A549 (cell line): ENCODE measurements at regions not wholly inside any gene's neighbourhood (a gene's known extent, or its start where the extent isn't known, plus 50 kb on each side); places are given as distances from the start of the nearest gene placed in this dataset.

ENCODE experiments used
- ATAC-seq, 2 experiments: fragments of 200-7000 bp in 1 of 2; fragments of >200 bp in 1 of 2; cut with Nextera tagmentation in 1 of 2; cut with Tn5 transposase in 1 of 2; 3 replicates each; pipeline versions ENCODE4 v1.8.0 to v1.9.1; 2018 to 2020; ENCODE audit warnings: mild to moderate bottlenecking in 1 of 2, moderate library complexity in 1 of 2
- CTCF ChIA-PET: fragments of 300-600 bp; sonication (Branson Sonifier 250); formaldehyde crosslinking; extraction: SDS; loops from one replicate; lab custom pipeline; 2021; ENCODE audit warnings: antibody characterized with exemption, inconsistent platforms; lab: Yijun Ruan, JAX
- POLR2A ChIA-PET: fragments of 350-600 bp; formaldehyde crosslinking; extraction: SDS; loops from one replicate; lab custom pipeline; 2021; ENCODE audit warnings: antibody characterized with exemption, inconsistent platforms; lab: Yijun Ruan, JAX
- DNase-seq, 2 experiments: peaks; one replicate each; pipeline versions ENCODE4 v3.0.0 to v3.0.0-alpha.2; 2011 to 2016; ENCODE audit warnings: low read depth in 1 of 2, low spot score in 1 of 2
- FAIRE-seq: peaks from 2 replicates; lab custom pipeline; 2011; peaks lifted over from hg19 to GRCh38; lab: Jason Lieb, UNC
- H3K27ac ChIP-seq, 2 experiments: fragments of >200 bp; sonication (Bioruptor Twin); formaldehyde crosslinking; 3 replicates each; pipeline ENCODE4 v1.5.1; 2016 to 2017
- H3K4me1 ChIP-seq: fragments of >200 bp; sonication (Bioruptor Twin); formaldehyde crosslinking; 3 replicates; pipeline ENCODE4 v1.6.1; 2016
- H3K4me2 ChIP-seq: fragments of >200 bp; sonication (Bioruptor Twin); formaldehyde crosslinking; 3 replicates; pipeline ENCODE4 v1.6.1; 2016
- H3K4me3 ChIP-seq: fragments of >200 bp; sonication (Bioruptor Twin); formaldehyde crosslinking; 3 replicates; pipeline ENCODE4 v1.5.1; 2016
- H3K9me3 ChIP-seq: fragments of >200 bp; sonication (Bioruptor Twin); formaldehyde crosslinking; 3 replicates; pipeline ENCODE4 v1.6.1; 2016
- CBX2 ChIP-seq: fragments of 200-600 bp; sonication (generic); IDR thresholded peaks from 2 replicates; pipeline ENCODE4 v1.6.1; 2016; ENCODE audit warnings: low read depth, mild to moderate bottlenecking, borderline replicate concordance
- HDAC2 ChIP-seq: fragments of 200-600 bp; sonication (generic); IDR thresholded peaks from 2 replicates; pipeline ENCODE4 v1.6.1; 2016
- HOXA7 ChIP-seq: fragments of 250-450 bp; sonication (Bioruptor Pico); IDR thresholded peaks from 2 replicates; pipeline ENCODE4 v1.5.0; 2020; ENCODE audit warnings: mild to moderate bottlenecking, moderate library complexity
- JUNB ChIP-seq: fragments of >200 bp; sonication (Bioruptor Twin); formaldehyde crosslinking; IDR thresholded peaks from 2 replicates; pipeline ENCODE4 v1.6.1; 2016
- KDM5A ChIP-seq: fragments of 200-600 bp; sonication (generic); IDR thresholded peaks from 2 replicates; pipeline ENCODE4 v1.6.1; 2016; ENCODE audit warnings: antibody characterized with exemption, mild to moderate bottlenecking
- MAZ ChIP-seq: fragments of 150-350 bp; IDR thresholded peaks from 2 replicates; pipeline ENCODE4 v1.6.1; 2014; ENCODE audit warnings: antibody characterized with exemption, low read depth, low read length, borderline replicate concordance
- NFE2L2 ChIP-seq: fragments of 150-350 bp; conservative IDR thresholded peaks from 2 replicates; pipeline ENCODE4 v1.6.1; 2014; ENCODE audit warnings: low read length
- POLR2A ChIP-seq: IDR thresholded peaks from 2 replicates; pipeline ENCODE4 v1.6.1; 2012; ENCODE audit warnings: mild to moderate bottlenecking, low read length
- RAD21 ChIP-seq, 2 experiments: fragments of >200 bp in 1 of 2; sonication (Bioruptor Twin) in 1 of 2; formaldehyde crosslinking in 1 of 2; IDR thresholded peaks in 1 of 2; conservative IDR thresholded peaks in 1 of 2; 2 replicates in 1 of 2; 3 replicates in 1 of 2; pipeline ENCODE4 v1.6.1; 2012 to 2018; ENCODE audit warnings: inconsistent platforms in 1 of 2
- RCOR1 ChIP-seq: fragments of 150-350 bp; IDR thresholded peaks from 2 replicates; pipeline ENCODE4 v1.6.1; 2014; ENCODE audit warnings: antibody characterized with exemption, low read length, low read depth
- TFCP2L1 ChIP-seq: fragments of 250-450 bp; sonication (Bioruptor Pico); IDR thresholded peaks from 2 replicates; pipeline ENCODE4 v1.5.0; 2021; ENCODE audit warnings: mild to moderate bottlenecking
- ZC3H11A ChIP-seq: fragments of 450-650 bp; IDR thresholded peaks from 2 replicates; pipeline ENCODE4 v1.6.1; 2014; ENCODE audit warnings: antibody characterized with exemption, mild to moderate bottlenecking
- ZNF302 ChIP-seq: fragments of 250-450 bp; sonication (Bioruptor Pico); IDR thresholded peaks from 2 replicates; pipeline ENCODE4 v1.9.0; 2021; ENCODE audit warnings: inconsistent platforms, mild to moderate bottlenecking, moderate library complexity
- WGBS: methylation state at CpG from one replicate; pipeline ENCODE4 v1.1.6; 2017; ENCODE audit errors: missing lambda C conversion rate; 5-methylcytosine and 5-hydroxymethylcytosine counted together
- TF ChIP-seq, protein P1 (sequence below): fragments of 250-450 bp; sonication (Bioruptor Pico); IDR thresholded peaks from 2 replicates; pipeline ENCODE4 v1.5.0; 2021; ENCODE audit warnings: mild to moderate bottlenecking, moderate library complexity, borderline replicate concordance
- TF ChIP-seq, protein P2 (sequence below): fragments of >200 bp; sonication (Bioruptor Twin); formaldehyde crosslinking; IDR thresholded peaks from 3 replicates; pipeline ENCODE4 v1.6.1; 2016
- TF ChIP-seq, protein P3 (sequence below): fragments of 200-600 bp; sonication (generic); IDR thresholded peaks from 2 replicates; pipeline ENCODE4 v1.6.1; 2016; ENCODE audit warnings: antibody characterized with exemption, mild to moderate bottlenecking, moderate library complexity

DNA sequence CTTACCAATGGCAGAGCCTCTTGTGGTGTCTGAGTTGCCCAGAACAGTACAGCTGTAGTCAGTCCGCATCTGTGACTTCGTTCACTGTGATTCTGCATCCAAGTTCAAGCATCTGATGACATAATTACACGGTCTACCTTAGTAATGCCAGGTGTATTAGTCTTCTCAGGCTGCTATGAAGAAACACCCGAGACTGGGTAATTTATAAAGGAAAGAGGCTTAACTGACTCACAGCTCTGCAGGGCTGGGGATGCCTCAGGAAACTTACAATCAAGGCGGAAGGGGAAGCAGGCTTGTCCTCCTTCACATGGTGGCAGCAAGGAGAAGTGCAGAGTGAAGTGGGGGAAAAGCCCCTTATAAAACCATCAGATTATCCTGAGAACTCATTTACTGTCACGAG, 163.9 kb upstream of the SULF2 start:
- CTCF ChIA-PET: interaction anchor here (0.5 to 1.0 kb wide), 3 partner anchors 671 to 811 kb away, joined by 3 read pairs; no protein-coding TSS in a partner anchor
- H3K4me2 ChIP-seq: no peak overlapping the region
- no peak for TF ChIP-seq CBX2
- H3K27ac ChIP-seq: no peak overlapping the region
- FAIRE-seq (no peak), ATAC-seq (no peak), DNase-seq (no peak)
- POLR2A ChIA-PET: no interaction called here
- 47% methylated on average over 6 of the region's 6 CpGs for WGBS
- H3K9me3 ChIP-seq: no peaks in the 10 kb centered on the region
- no peak overlapping the region for H3K4me3 ChIP-seq
- H3K4me1 ChIP-seq: peaks cover 3% of the 10 kb centered on the region; the same call in 1 of the 3 replicates

DNA sequence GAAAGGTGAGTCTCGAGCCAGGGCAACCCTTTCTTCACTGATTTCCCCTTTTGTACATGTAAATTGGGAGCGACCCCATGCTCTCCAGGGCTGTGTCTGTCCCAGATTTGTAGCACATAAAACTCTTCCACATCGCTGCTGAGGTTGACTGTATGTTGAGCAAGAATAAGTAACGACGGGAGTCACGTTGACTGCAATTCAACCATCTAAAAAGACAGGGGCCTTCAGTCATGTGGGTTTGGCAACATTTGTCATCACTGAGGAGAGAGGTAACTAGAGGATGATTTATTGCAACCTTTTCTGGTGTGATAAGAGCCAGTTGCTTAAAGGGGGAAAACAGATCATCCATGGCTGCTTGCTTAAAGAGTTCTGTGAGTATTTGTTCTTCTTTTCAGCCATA, 159.4 kb upstream of the SULF2 start:
- no peak overlapping the region for H3K4me3 ChIP-seq
- ATAC-seq: no peak
- WGBS: 43% methylated on average over 6 of the region's 6 CpGs
- no peaks in the 10 kb centered on the region for H3K9me3 ChIP-seq
- TF ChIP-seq ZNF302 (CRISPR knock-in tag) (no peak), POLR2A (no peak), TFCP2L1 (no peak), HDAC2 (no peak), ZC3H11A (no peak), JUNB (no peak), MAZ (no peak)
- TF ChIP-seq, protein P1, sequence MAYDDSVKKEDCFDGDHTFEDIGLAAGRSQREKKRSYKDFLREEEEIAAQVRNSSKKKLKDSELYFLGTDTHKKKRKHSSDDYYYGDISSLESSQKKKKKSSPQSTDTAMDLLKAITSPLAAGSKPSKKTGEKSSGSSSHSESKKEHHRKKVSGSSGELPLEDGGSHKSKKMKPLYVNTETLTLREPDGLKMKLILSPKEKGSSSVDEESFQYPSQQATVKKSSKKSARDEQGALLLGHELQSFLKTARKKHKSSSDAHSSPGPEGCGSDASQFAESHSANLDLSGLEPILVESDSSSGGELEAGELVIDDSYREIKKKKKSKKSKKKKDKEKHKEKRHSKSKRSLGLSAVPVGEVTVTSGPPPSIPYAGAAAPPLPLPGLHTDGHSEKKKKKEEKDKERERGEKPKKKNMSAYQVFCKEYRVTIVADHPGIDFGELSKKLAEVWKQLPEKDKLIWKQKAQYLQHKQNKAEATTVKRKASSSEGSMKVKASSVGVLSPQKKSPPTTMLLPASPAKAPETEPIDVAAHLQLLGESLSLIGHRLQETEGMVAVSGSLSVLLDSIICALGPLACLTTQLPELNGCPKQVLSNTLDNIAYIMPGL: no peak
- TF ChIP-seq, protein P2, sequence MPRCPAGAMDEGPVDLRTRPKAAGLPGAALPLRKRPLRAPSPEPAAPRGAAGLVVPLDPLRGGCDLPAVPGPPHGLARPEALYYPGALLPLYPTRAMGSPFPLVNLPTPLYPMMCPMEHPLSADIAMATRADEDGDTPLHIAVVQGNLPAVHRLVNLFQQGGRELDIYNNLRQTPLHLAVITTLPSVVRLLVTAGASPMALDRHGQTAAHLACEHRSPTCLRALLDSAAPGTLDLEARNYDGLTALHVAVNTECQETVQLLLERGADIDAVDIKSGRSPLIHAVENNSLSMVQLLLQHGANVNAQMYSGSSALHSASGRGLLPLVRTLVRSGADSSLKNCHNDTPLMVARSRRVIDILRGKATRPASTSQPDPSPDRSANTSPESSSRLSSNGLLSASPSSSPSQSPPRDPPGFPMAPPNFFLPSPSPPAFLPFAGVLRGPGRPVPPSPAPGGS: no peak
- no peak for DNase-seq
- no peak overlapping the region for H3K4me2 ChIP-seq
- no peaks in the 10 kb centered on the region for H3K4me1 ChIP-seq
- FAIRE-seq: no peak
- no peak overlapping the region for H3K27ac ChIP-seq
- ChIA-PET POLR2A (interaction anchor here (0.6 kb wide), 1 partner anchor 165 kb away, joined by 3 read pairs; no protein-coding TSS in a partner anchor), CTCF (no interaction called here)

DNA sequence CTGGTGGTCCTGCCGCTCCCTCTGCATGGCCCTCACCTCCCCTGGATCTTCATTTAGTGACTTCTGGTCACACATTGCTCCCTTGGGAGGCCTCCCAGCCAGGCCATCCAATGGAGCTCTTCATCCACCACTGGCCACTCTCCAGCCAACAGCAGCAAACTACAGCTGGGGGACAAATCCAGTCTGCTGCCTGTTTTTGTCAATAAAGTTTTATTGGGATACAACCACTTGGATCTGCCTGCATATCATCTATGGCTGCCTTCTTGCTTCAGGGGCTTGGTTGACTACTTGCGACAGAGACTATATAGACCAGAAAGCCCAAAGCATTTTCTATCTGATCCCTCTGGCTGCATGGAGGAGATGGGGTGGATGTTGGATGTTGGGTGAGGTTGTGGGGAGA, 156.6 kb upstream of the SULF2 start:
- FAIRE-seq: no peak
- no peak; a peak in 1 of 6 replicates for ATAC-seq
- no peak for TF ChIP-seq KDM5A
- TF ChIP-seq, protein P1: no peak
- TF ChIP-seq RAD21 (conservative IDR thresholded peaks at IDR 0.05 in 1 of 2, IDR thresholded peaks at IDR 0.05 in 1 of 2): no peak
- TF ChIP-seq, protein P3, sequence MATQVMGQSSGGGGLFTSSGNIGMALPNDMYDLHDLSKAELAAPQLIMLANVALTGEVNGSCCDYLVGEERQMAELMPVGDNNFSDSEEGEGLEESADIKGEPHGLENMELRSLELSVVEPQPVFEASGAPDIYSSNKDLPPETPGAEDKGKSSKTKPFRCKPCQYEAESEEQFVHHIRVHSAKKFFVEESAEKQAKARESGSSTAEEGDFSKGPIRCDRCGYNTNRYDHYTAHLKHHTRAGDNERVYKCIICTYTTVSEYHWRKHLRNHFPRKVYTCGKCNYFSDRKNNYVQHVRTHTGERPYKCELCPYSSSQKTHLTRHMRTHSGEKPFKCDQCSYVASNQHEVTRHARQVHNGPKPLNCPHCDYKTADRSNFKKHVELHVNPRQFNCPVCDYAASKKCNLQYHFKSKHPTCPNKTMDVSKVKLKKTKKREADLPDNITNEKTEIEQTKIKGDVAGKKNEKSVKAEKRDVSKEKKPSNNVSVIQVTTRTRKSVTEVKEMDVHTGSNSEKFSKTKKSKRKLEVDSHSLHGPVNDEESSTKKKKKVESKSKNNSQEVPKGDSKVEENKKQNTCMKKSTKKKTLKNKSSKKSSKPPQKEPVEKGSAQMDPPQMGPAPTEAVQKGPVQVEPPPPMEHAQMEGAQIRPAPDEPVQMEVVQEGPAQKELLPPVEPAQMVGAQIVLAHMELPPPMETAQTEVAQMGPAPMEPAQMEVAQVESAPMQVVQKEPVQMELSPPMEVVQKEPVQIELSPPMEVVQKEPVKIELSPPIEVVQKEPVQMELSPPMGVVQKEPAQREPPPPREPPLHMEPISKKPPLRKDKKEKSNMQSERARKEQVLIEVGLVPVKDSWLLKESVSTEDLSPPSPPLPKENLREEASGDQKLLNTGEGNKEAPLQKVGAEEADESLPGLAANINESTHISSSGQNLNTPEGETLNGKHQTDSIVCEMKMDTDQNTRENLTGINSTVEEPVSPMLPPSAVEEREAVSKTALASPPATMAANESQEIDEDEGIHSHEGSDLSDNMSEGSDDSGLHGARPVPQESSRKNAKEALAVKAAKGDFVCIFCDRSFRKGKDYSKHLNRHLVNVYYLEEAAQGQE: no peak
- no peak for TF ChIP-seq HDAC2
- TF ChIP-seq RCOR1: no peak
- TF ChIP-seq, protein P2: no peak
- TF ChIP-seq HOXA7: no peak
- no peak for TF ChIP-seq ZNF302 (CRISPR knock-in tag)
- no peak for TF ChIP-seq NFE2L2
- Histone ChIP-seq H3K9me3 (no peaks in the 10 kb centered on the region; the same call in 2 of the 3 replicates), H3K4me2 (no peak overlapping the region), H3K27ac (no peak overlapping the region), H3K4me1 (no peaks in the 10 kb centered on the region), H3K4me3 (no peak overlapping the region)
- WGBS: 94% methylated on average over 2 of the region's 2 CpGs
- POLR2A ChIA-PET: no interaction called here
- no peak for DNase-seq
- CTCF ChIA-PET: no interaction called here
